CD4-positive, alpha-beta T cell treated with Interleukin-17A for 4 hours (primary cell): ENCODE measurements at regions not wholly inside any gene's neighbourhood (a gene's known extent, or its start where the extent isn't known, plus 50 kb on each side); places are given as distances from the start of the nearest gene placed in this dataset.
A peak's percentile ranks its signal among the peaks of the same experiment; 100 is the strongest.
"Not testable (repeated sequence)": the region's sequence is repeated elsewhere in the genome, so short reads cannot be mapped to it uniquely, and the experiment has no call there.

Experiments
- DNase-seq: peaks from one replicate; pipeline ENCODE4 v3.0.0-alpha.2; 2020; ENCODE audit warnings: mixed read lengths

DNA sequence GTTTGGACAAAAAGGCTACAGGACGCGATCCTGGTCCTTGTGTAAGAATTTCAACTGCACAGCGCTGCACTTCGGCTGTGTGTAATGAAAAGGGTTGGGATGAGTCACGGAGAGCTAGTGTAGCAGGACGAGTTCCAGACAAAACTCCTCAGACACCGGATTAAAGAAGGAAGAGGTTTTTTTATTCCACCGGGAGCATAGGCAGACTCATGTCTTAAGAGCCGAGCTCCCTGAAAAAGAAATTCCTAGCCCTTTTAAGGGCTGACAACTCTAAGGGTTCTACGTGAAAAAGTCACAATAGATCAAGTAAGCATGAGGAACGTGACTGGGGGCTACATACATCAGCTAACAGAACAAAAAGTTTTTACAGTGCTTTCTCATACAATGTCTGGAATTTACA is 54.8 kb upstream of the FAM90A1 start:
- not testable (repeated sequence) for DNase-seq

DNA sequence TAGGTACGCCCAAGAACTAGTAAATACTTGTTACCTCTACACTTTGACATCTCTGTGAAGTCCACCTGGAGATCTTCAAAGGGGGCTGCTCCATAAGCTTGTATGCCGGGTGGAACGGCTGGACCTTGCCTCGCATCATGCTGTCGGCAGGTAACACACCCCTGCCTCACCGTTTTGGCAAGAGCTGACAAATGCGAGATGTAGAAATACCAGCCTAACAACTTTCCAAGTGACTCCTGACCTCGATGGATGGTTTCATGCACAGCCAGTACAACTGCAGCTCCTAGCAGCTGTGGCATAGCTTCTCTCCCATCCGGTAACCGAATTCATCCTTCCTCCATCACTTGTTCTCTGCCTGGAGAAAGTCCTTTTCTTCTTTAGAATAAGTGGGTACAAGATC is 58.3 kb upstream of the FAM90A1 start:
- not testable (repeated sequence) for DNase-seq

DNA sequence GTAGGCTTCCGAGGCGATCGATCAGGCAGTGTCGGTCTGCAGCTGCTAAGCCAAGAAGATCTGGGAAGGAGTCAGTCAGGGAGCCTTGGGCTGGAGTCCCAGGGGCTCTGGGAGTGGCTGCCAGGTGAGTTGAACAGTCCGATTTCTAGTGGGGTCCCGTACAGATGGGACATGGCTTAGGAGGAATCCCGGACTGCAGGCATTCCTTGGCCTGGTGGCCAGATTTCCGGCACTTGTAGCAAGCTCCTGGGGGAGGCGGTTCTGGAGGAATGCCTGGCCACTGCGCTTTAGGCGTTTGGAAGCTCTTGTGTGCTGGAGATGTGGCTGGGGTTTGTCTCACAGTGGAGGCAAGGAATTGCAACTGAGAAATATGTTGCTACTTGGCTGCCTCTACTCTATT is 64.3 kb upstream of the FAM90A1 start:
- not testable (repeated sequence) for DNase-seq

DNA sequence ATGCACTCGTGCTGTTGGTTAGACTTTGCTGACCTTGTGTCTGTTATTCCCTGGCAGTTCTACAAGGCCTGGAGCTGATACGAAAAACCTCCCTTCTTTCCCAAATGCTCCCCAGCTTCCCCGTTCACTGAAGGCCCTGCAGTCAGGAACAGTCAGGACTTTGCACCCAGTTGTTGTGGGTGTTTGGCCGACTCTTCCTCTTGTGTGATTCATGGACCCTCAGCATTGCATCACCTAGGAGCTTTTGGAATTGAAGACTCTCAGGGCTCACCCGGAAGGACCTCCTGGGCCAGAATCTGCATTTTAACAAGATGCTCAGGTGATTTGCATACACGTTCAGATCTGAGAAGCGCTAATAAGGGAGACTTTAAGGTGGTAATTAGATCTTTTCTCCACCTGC is 67.2 kb upstream of the FAM90A1 start:
- not testable (repeated sequence) for DNase-seq

DNA sequence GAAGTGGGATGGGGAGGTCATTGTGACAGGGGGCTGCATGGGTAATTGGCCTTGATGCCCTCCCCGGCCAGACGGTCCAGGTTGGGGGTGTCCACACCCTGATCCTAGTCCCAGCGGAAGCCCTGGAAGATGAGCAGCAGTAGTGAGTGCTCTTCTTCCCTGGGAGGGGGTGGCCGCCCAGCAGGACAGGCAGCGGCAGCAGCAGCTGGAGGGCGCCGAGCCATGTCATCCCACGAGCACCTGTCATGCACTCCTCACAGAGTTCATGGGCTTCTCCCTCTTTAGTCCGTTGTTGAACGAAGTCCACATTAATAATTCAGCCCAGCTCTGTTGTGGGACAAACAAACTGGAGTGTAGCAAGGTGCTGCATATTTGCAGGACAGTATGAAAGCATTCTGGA is 81.2 kb upstream of the FAM90A1 start:
- not testable (repeated sequence) for DNase-seq

DNA sequence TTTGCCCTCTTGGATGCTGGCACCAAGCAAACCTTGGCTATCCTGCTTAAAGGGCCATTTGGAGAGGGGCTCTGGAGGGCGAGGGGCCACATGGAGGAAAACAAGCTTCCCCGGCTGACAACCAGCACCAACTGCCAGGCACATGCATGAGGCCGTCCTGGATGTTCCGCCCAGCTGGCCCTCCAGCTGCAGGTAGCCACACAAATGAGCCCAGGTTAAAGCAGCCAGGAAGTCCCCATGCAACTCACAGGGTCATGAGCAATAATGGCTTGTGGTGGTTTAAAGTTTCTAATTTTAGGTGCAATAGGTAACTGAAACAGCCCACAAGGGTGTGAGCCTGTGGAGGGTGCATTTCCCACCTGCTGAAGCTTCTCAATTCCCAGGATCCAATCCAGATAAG is 88.6 kb upstream of the FAM90A1 start:
- DNase-seq: not testable (repeated sequence)

DNA sequence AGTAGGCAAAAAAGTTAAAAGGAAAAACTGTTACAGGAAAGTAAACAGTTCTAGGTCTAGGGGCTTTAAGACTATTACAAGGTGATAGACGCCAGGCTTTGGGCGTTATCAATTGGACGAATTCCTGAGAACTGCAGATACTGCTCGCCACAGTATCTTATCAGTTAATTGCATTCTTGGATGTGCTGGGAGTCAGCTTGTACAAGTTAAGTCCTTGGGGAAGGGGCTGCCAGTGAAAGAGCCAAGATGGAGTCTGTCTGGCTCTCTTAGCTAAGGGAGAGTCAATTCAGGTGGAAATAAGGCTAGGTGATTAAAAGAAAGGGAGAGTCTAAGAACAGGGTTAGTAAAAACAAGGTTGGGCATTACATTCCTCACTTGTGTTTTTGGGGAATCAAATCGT is 90.3 kb upstream of the FAM90A1 start:
- not testable (repeated sequence) for DNase-seq

DNA sequence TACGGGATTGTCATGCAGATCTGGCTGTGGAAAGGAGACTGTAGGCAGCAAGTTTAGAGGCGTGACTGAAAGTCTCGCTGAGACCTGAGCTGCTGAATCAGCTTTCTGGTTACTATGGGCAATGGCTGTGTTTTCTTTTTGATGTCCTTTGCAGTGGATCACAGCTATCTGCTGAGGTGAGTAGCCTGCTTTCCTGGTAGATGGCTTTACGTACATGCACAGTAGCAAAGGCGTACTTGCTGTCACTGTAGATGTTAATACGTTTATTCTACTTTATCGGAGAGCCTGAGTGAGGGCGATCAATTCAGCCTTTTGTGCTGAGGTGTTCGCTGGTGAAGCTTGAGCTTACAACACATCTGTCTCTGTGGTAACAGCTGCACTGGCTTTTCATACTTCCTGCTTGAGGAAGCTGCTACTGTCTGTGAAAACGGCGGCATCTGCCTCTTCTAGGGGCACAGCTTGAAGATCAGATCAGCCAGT is 92.9 kb upstream of the FAM90A1 start:
- DNase-seq: peak; percentile 47

DNA sequence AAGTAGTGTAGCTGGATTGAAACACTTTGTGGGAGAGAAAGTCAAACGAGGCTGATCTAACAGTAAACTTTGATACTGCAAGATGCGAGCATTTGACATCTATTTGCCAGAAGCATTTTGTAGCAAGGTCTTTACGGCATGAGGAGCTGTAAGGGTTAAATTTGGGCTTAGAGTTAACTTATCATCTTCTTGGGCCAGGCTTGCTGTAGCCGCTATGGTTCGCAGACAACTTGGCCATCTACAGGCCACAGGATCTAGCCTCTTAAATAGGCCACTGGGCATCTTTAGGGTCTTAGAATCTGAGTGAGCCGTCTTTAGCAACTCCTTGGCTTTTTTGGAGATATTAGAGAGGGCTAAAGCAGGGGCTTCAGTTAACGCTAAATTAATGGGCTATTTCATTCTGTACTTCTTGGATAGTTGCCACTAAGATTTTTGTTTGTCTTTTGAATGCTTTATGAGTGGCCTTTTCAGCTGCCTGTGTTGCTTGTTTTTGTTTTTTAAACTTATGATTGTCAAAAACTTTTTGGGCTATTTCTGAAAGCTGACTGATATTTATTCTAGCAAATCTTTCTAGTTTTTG is 93.5 kb upstream of the FAM90A1 start:
- not testable (repeated sequence) for DNase-seq

DNA sequence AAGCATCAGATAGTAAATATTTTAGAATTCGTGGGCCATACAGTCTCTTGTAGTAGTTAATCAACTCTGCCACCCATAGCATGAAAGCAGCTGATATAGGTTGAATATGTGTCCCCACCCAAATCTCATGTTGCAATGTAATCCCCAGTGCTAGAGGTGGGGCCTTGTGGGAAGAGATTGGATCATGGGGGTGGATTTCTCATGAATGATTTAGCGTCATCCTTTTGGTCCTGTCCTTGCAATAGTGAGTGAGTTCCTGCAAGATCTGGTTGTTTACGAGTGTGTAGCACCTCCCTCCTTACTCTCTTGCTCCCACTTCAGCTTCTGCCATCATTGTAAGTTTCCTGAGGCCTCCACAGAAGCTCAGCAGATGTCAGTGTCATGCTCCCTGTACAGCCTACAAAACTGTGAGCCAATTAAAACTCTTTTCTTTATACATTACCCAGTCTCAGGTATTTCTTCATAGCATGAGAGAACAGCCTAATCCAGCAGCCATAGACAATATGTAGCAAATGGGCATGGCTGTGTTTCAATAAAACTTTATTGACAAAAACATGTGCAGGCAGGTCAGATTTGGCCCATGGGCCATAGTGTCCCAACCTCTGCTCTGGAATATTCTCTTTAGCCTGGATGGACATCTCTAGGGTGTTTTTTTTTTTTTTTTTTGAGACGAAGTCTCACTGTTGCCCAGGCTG is 97.9 kb upstream of the FAM90A1 start:
- not testable (repeated sequence) for DNase-seq

DNA sequence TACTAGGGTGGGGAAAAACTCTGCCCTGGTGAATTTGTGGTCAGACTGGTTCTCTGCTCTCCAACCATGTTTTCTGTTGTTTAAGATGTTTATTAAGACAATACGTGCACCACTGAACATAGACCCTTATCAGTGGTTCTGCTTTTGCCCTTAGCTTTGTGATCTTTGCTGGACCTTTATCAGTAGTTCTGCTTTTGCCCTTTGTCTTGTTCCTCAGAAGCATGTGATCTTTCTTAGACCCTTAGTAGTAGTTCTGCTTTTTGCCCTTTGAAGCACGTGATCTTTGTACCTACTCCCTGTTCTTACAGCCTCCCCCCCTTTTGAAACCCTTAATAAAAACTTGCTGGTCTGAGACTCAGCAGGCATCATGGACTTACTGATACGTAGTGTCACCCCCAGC is 101.4 kb upstream of the FAM90A1 start:
- not testable (repeated sequence) for DNase-seq

DNA sequence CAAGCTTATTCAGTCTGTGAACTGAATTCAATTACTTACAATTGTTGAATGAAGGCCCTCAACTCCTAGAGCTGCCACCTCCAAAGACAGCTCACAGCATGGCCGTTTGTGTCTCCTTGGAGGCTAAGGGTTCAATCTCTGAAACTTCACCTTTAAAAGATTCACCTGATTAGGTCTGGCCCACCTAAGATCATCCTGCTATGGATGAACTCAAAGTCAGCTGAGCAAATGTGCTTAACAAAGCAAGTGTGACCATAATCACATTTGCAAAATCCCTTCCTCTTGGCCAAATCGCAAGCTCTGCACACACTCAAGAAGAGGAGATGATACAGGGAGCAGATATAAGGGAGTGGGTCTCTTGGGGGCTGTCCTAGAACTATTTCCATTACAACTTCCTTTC is 105.0 kb upstream of the FAM90A1 start:
- DNase-seq: not testable (repeated sequence)

DNA sequence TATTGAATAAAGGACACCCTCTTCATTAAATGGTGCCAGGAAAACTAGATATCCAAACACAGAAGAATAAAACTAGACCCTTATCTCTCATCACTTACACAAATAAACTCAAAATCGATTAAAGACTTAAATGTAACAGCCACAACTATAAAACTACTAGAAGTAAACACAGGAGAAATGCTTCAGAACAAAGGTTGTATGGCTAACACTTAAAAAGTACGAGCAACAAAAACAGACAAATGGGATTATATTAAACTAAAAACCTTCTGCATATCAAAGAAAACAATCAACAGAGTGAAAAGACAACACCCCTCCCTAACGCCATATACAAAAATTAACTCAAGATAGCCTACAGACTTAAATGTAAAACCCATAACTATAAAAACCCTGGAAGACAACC is 104.7 kb upstream of the CLEC6A start:
- DNase-seq: not testable (repeated sequence)

DNA sequence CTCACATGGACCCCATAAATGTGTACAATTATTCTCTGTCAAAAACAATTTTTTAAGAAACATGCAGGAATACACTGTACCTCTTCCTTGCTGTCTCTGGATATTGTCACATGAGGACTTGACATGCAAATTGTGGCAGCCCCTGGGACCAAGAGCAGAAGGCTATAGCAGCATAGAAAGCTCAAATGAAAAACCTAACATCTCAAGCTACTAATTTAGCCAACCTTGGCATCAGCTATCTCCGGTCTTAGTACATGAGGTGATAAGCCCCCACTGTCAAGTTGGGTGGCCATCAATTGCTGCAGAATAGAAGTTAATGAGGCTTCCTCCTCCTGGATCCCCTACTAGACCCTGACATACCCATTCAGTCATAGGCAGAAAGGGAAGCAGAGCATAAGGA is 101.0 kb upstream of the CLEC6A start:
- not testable (repeated sequence) for DNase-seq

DNA sequence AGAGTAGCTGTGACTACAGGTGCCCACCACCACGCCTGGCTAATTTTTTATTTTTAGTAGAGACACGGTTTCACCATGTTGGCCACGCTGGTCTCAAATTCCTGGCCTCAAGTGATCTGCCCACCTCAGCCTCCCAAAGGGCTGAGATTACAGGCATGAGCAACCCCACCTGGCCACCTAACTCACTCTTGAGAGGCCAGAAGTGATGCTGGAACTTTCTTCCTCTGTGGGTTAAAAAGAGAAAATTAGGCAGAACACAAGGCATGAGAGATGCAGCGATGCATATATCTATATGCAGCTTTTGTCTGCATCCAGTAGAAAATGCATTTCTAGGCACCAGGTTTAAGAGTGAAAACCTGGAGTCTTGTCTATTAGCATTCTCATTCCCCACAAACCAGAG is 100.2 kb upstream of the CLEC6A start:
- not testable (repeated sequence) for DNase-seq

DNA sequence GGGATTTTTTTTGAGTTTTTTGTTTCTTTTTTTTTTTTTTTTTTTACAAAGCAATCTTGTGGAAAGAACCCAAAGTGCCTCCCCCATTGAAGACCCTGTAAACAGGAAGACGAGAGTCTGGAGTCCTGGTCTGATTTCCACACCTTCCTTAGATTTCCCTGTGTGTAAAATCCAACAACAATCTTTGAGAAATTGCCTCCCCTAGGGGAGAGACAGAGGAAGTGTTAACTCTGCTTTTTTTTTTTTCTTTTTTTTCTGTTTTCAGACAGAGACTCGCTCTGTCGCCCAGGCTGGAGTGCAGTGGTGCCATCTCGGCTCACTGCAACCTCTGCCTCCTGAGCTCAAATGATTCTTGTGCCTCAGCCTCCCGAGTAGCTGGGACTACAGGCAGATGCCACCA is 82.0 kb upstream of the CLEC6A start:
- not testable (repeated sequence) for DNase-seq

DNA sequence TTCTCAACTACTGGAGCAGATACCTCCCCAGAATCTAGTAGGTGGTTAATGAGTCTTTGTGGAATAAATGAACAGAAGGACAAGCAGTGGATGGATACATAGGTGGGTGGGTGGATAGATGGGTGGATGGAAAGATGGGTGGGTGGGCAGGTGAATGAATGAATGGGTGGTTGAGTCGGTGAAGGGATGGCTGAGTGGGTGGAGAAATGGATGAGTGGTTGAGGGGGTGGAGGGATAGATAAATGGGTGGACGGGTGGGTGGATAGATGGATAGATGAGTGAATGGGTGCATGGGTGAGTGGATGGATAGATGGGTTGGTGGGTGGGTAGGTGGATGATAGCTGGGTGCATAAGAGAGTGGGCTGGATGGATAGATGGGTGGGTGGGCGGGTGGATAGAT is 80.6 kb upstream of the CLEC6A start:
- DNase-seq: not testable (repeated sequence)

DNA sequence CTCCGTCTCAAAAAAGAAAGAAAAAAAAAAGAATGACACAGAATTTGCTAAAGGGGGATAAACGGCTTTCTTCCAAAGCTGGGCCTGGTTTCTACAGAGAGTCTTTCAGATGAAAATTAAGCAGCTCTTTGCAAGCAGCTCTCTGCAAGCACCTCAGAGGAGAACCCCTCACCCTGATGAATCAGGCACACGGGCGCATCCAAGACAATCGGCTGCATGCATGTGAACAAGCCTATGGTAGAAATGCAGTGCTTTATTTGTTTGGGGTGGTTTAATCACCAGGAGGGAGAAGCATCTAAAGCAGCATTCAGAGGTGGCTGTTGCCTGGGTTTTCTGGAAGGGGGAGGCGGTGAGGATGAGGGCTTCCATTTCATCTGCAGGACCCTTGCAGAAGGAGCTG is 78.0 kb upstream of the CLEC6A start:
- DNase-seq: not testable (repeated sequence)

DNA sequence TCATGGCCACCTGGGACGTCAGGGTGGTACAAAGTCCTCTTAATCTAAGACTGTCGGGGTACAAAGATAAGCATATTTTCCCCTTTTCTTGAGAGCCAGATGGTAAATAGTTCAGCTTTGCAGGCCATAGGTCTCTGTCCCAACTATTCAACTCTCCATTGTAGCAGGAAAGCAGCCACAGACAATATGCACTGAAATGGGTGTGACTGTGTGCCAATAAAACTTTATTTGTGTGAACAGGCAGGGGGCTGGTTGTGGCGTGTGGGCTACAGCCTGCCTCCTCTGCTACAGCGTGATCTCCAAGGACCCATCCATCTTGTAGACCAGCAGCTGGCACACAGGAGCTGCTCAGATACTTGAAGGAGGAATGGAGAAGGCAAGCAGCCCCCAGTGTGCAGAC is 73.2 kb upstream of the CLEC6A start:
- not testable (repeated sequence) for DNase-seq

DNA sequence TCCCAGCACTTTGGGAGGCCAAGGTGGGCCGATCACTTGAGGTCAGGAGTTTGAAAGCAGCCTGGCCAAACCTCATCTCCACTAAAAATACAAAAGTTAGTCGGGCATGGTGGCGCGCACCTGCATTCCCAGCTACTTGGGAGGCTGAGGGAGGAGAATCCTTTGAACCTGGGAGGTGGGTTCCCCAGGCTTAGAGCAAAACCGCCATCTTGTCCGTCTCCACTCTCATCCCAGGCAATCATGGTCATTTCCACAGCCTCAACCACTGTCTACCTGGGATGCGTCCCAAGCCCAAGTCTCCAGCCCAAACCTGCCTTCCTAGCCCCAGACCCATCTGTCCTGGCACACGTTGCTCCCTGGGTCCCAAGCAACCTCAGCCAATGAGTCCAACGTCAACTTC is 71.1 kb upstream of the CLEC6A start:
- not testable (repeated sequence) for DNase-seq

DNA sequence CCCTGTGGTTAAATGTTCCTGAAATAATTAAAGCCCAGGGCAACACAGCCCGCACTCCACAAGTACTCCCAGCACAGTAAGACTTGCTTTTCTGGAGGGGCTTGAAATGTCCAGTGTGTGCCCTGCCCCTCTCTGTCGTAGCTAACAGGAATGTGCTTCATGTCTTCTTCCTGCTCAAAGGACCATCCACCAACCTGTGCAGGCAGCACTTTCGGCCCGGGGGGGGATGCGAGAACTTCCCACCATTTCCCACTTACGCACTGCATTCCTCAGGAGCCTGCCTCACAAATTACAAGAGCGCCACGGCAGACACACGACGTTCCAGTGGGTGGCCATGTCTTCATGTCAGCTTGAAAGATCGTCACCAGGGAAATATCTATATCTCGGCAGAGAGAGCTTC is 70.3 kb upstream of the CLEC6A start:
- DNase-seq: not testable (repeated sequence)

DNA sequence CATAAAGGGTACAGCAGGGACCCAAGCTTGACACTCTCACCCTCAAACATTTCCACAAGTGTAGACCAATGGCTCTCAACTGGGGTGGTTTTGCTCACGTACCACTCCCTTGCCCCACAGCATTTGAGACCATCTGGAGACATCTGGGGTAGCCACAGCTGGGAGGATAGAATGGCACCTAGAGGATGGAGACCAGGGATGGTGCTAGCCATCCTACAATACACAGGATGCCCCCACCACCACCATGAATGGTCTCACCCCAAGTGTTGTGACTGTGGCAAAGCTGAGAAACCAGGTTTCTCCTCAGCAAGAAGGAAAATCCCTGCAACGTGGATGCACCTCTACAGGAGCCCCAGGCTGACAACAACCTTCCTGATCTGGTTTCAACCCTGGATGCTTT is 69.1 kb upstream of the CLEC6A start:
- not testable (repeated sequence) for DNase-seq

DNA sequence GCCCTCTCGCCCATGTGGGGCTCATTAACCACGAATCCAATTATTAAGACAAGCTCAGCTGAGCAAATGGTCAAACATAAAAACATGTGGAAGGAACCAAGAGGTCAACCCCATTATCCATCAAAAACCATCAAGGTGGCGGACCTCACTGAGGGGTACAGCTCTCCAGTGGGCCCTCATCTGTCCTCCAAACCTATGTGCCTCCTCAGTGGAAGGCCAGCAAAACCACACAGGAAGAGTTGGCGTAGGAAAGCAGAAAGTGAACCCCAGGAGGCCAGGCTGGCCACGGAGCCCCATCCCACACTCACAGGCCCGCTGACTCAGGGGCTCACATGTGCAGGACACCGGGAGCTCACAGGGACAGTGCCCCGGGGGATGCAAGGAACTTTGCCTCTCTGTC is 66.5 kb upstream of the CLEC6A start:
- not testable (repeated sequence) for DNase-seq

DNA sequence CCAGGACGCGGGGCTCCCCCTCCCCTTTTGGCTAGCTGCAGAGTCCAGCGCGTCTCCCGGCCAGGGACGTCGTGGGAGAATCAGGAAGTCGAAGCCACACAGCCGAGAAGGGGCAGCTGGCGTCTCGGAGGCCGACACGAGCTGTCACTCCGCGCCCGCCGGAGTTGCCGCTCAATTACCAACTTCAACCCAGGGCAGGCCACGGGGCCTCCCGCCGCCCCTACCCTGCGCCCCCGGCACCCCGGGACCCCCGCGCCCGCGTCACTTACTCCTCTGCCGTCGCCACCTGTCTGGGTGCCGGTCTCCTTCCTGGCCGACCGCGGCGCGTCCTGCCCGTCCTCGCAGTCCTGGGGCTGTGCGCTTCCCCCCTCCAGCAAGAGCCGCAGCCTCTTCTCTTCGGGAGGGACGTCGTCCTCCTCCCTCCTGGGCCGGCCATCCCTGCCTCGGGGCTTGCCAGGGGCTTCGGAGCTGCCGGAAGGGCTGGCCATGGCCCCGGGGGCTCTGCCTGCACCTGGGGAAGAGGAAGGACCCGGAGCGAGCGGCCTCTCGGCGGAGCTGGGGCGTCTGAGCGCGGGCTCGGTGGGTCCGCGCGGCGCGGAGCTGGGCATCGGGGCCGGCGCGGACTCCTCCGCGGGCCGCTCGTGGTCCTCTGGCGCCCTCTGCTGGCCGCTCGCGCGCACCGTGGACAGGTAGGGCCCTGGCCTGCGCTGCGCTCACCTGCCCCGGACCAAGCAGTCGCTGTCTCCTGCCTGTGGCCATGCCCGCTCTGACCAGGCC is 65.6 kb upstream of the CLEC6A start:
- peak; percentile 80 for DNase-seq
